HFFc6 (cell line): ENCODE measurements at regions not wholly inside any gene's neighbourhood (a gene's known extent, or its start where the extent isn't known, plus 50 kb on each side); places are given as distances from the start of the nearest gene placed in this dataset.

Source experiments
- DNase-seq: peaks from one replicate; pipeline ENCODE4 v3.0.0-alpha.2; 2018
- H3K27ac Mint-ChIP-seq: 2 replicates; pipeline ENCODE4 v1.8.0; 2020; ENCODE audit warnings: mild to moderate bottlenecking, mixed read lengths
- H3K27me3 Mint-ChIP-seq: 2 replicates; pipeline ENCODE4 v1.8.0; 2021; ENCODE audit warnings: mild to moderate bottlenecking, moderate library complexity, mixed read lengths; ENCODE audit not compliant: insufficient read depth
- H3K36me3 Mint-ChIP-seq: 2 replicates; pipeline ENCODE4 v1.8.0; 2021; ENCODE audit warnings: low read depth, mixed read lengths
- H3K4me1 Mint-ChIP-seq: 2 replicates; pipeline ENCODE4 v1.8.0; 2020; ENCODE audit warnings: low read depth, mixed read lengths
- H3K4me3 Mint-ChIP-seq: 2 replicates; pipeline ENCODE4 v1.8.0; 2020; ENCODE audit warnings: mild to moderate bottlenecking, moderate library complexity, mixed read lengths
- H3K9me3 Mint-ChIP-seq: 2 replicates; pipeline ENCODE4 v1.8.0; 2020; ENCODE audit warnings: mild to moderate bottlenecking, mixed read lengths
- TF ChIP-seq, protein P1 (sequence below): fragments of 200-600 bp; sonication (generic); IDR thresholded peaks from 2 replicates; pipeline ENCODE4 v1.5.0; 2021; ENCODE audit warnings: antibody characterized with exemption, mild to moderate bottlenecking

DNA sequence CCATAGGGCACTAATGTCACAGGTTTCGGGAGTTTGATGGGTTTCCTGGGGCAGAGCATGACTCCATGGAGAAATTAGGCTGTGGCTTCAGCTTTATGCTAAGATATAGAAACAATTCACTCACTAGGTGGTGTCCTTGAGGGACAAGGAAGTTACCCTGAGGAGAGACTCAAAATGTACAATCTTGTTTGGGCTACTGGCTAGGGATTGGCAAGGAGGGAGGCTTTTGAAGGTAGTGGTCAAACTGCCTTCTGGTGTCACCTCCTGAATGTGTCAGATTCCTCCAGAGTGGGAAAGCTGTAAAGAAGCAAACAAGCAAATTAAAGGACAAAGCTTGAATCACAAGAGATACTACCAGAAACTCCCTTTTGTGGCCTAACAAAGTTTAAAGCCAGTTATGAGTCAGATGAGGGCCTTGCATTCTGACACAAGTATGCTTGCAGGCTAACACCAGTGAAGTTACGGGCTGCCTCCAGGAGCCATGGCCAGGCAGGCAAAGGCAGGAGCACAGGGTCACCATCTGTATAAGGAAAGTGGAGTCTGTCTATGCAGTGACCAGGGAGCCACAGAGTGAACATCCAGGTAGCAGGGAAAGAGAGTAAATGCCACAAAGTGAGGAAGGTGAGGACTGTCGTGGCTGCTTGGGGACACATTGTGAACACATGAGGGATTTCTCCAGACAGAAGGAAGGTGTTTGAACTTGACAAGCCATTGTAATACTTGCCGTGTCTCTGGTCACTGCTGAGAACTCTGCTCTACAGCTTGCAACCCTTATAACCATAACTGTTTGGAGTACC is 107.7 kb upstream of the DTNBP1 start:
- Mint-ChIP-seq H3K4me3 (no peak overlapping the region), H3K27me3 (no peaks in the 10 kb centered on the region), H3K9me3 (peaks cover 3% of the 10 kb centered on the region), H3K4me1 (no peaks in the 10 kb centered on the region), H3K27ac (no peak overlapping the region), H3K36me3 (no peaks in the 10 kb centered on the region)
- TF ChIP-seq, protein P1, sequence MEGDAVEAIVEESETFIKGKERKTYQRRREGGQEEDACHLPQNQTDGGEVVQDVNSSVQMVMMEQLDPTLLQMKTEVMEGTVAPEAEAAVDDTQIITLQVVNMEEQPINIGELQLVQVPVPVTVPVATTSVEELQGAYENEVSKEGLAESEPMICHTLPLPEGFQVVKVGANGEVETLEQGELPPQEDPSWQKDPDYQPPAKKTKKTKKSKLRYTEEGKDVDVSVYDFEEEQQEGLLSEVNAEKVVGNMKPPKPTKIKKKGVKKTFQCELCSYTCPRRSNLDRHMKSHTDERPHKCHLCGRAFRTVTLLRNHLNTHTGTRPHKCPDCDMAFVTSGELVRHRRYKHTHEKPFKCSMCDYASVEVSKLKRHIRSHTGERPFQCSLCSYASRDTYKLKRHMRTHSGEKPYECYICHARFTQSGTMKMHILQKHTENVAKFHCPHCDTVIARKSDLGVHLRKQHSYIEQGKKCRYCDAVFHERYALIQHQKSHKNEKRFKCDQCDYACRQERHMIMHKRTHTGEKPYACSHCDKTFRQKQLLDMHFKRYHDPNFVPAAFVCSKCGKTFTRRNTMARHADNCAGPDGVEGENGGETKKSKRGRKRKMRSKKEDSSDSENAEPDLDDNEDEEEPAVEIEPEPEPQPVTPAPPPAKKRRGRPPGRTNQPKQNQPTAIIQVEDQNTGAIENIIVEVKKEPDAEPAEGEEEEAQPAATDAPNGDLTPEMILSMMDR: no peak
- DNase-seq: peak; percentile 8

DNA sequence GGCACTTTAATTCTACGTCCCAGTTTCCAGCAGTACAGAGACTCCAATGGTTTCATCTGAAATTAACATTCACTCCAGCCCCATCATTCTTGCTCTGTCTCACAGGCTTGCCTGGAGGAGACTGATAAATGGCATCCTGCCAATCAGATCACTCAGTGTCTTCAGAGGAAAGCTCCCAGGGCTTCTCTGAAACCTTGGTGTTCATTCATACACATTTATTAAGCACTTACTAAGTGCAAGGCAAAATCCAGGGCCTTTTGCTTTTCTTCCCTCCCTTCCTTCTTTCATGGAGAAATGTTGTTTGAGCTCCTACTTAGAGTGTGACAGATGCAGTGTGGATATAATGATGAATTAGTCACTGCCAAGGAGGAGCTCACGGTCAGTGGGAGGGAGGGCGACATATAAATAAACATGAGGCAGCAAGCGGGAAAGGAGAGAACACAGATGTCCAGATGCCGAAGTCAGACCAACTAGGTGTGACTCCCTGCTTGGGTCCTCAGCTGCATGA is 106.7 kb upstream of the DTNBP1 start:
- Mint-ChIP-seq H3K27ac (no peak overlapping the region), H3K9me3 (peaks cover 5% of the 10 kb centered on the region), H3K27me3 (no peaks in the 10 kb centered on the region), H3K4me3 (no peak overlapping the region), H3K4me1 (no peaks in the 10 kb centered on the region), H3K36me3 (no peaks in the 10 kb centered on the region)
- DNase-seq: no peak
- TF ChIP-seq, protein P1: no peak

DNA sequence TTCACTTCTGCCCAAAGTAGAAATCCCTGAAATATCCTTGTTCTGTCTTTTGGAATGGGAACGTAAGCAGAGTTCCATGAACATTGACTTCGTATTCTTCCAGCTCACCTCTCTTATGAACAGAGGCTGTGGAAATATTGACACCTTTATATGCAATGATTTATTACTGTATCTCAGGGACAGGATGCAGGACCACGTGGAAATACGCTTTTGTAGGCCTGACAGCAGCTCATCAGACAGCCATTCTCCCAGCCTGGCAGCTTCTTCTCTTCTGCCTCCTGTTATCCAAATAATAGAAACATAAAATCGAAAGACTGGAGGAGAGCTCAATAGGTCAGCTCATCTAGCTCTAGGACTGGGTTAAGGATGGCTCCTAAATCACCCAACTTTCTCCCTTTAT is 106.2 kb upstream of the DTNBP1 start:
- DNase-seq: no peak
- H3K27me3 Mint-ChIP-seq: no peaks in the 10 kb centered on the region
- TF ChIP-seq, protein P1: no peak
- H3K36me3 Mint-ChIP-seq: no peaks in the 10 kb centered on the region
- no peak overlapping the region for H3K4me3 Mint-ChIP-seq
- no peak overlapping the region for H3K27ac Mint-ChIP-seq
- no peaks in the 10 kb centered on the region for H3K4me1 Mint-ChIP-seq
- H3K9me3 Mint-ChIP-seq: peaks cover 5% of the 10 kb centered on the region

DNA sequence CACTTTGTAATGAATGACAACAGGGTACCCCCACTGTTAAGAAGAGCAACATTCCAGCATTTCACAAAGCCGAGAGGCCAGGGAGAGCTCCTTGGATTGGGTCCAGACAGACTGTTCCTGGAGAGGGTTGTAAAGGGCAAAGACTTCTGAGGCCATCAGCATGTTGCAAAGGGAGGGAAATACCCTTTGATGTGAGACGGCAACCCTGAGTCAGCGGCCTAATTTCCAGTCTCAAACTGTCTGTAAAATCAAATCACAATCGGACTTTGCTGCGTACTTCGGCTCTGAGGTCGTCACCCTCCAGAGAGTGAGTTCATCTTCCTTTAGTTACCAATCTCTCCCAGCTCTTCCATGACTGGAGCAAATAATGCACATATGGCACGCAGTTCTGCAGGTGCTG is 101.0 kb upstream of the DTNBP1 start:
- Mint-ChIP-seq H3K4me1 (no peaks in the 10 kb centered on the region), H3K27ac (no peak overlapping the region), H3K9me3 (peaks cover 5% of the 10 kb centered on the region; the same call in 1 of the 2 replicates), H3K4me3 (no peak overlapping the region), H3K27me3 (no peaks in the 10 kb centered on the region; the same call in 1 of the 2 replicates), H3K36me3 (no peaks in the 10 kb centered on the region)
- DNase-seq: no peak
- TF ChIP-seq, protein P1: no peak

DNA sequence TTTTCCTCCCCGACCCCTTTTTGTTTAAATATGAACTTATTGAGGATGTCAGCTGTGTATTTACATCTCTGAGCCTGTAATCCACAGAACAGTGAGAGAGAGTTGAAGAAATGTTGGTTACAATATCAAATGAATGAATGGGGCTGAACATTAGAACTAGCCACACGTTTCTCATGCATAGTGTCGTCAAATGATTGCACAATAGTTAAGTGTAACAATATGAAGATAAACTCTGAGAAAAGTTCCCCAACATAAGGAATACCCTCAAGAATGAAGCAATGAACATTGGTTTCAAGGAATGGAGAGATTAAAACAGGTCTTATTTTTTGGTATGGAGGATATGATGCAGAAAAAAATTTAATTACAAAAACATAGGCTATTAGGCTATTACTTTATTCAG is 100.5 kb upstream of the DTNBP1 start:
- Mint-ChIP-seq H3K4me1 (no peaks in the 10 kb centered on the region), H3K4me3 (no peak overlapping the region), H3K27me3 (peaks cover 3% of the 10 kb centered on the region; the same call in 1 of the 2 replicates), H3K36me3 (no peaks in the 10 kb centered on the region), H3K9me3 (peaks cover 6% of the 10 kb centered on the region), H3K27ac (no peak overlapping the region)
- TF ChIP-seq, protein P1: no peak
- no peak for DNase-seq
